Tibial nerve (tissue), 4 donors: ENCODE measurements at regions not wholly inside any gene's neighbourhood (a gene's known extent, or its start where the extent isn't known, plus 50 kb on each side); places are given as distances from the start of the nearest gene placed in this dataset.
"Not testable (repeated sequence)": the region's sequence is repeated elsewhere in the genome, so short reads cannot be mapped to it uniquely, and the experiment has no call there.

Experiments used
- DNase-seq, 2 donors: peaks; one replicate each; pipeline ENCODE4 v3.0.0-alpha.2; 2019; ENCODE audit warnings: low spot score in 2 of 2
- H3K27ac ChIP-seq, 4 donors: fragments of 200-600 bp; sonication (generic) in 3 of 4; one replicate each; pipeline ENCODE4 v1.5.1; 2017 to 2019; ENCODE audit warnings: mild to moderate bottlenecking in 1 of 4
- H3K27me3 ChIP-seq, 2 donors: fragments of 200-600 bp; sonication (generic) in 1 of 2; one replicate each; pipeline versions ENCODE4 v1.5.1 to v1.6.0; 2017 to 2019
- H3K36me3 ChIP-seq, 3 donors: fragments of 200-600 bp; sonication (generic); one replicate each; pipeline ENCODE4 v1.5.1; 2018 to 2019
- H3K4me1 ChIP-seq, 4 donors: fragments of 200-600 bp; sonication (generic) in 3 of 4; one replicate each; pipeline ENCODE4 v1.5.1; 2017 to 2019
- H3K4me3 ChIP-seq, 4 donors: fragments of 200-600 bp; sonication (generic) in 3 of 4; one replicate each; pipeline ENCODE4 v1.5.1; 2017 to 2019; ENCODE audit warnings: mild to moderate bottlenecking in 1 of 4, moderate library complexity in 1 of 4
- H3K9me3 ChIP-seq, 4 donors: fragments of 200-600 bp; sonication (generic) in 3 of 4; one replicate each; pipeline ENCODE4 v1.5.1; 2017 to 2019
- CTCF ChIP-seq, 5 experiments: fragments of 200-600 bp in 3 of 5; fragments of 450-650 bp in 2 of 5; sonication (generic) in 3 of 5; IDR thresholded peaks; one replicate each; pipeline ENCODE4 v1.5.1; 2016 to 2019; ENCODE audit warnings: antibody characterized with exemption in 5 of 5, mild to moderate bottlenecking in 3 of 5, moderate library complexity in 2 of 5
- EP300 ChIP-seq, 2 donors: sonication (generic); formaldehyde crosslinking; IDR thresholded peaks; one replicate each; pipeline ENCODE4 v1.6.1; 2017; ENCODE audit warnings: antibody characterized with exemption in 2 of 2, mild to moderate bottlenecking in 1 of 2
- POLR2A ChIP-seq, 2 donors: fragments of 450-650 bp; IDR thresholded peaks; one replicate each; pipeline ENCODE4 v1.6.1; 2017; ENCODE audit warnings: antibody characterized with exemption in 2 of 2, mild to moderate bottlenecking in 2 of 2, moderate library complexity in 2 of 2
- WGBS, 2 donors: methylation state at CpG; one replicate each; pipeline ENCODE4 v1.1.5; 2018; 5-methylcytosine and 5-hydroxymethylcytosine counted together

GRCh38 chr10:26374426-26374825 is 63.7 kb upstream of the APBB1IP start:
- Histone ChIP-seq H3K36me3 (no peaks in the 10 kb centered on the region), H3K4me1 (no peaks in the 10 kb centered on the region), H3K27ac (no peak overlapping the region), H3K4me3 (no peak overlapping the region), H3K9me3 (no peaks in the 10 kb centered on the region), H3K27me3 (no peaks in the 10 kb centered on the region)
- WGBS, 2 donors, result 80 to 83% methylated on average over 4 of the region's 4 CpGs
- DNase-seq, result no peak
- TF ChIP-seq CTCF (IDR thresholded peaks at IDR 0.05) (no peak), EP300 (IDR thresholded peaks at IDR 0.05) (peak in 1 of 2 donors; percentile 49)

GRCh38 chr10:26377224-26377810 is 60.8 kb upstream of the APBB1IP start:
- H3K36me3 ChIP-seq, H3K4me1 ChIP-seq, H3K4me3 ChIP-seq, H3K27ac ChIP-seq, H3K9me3 ChIP-seq, H3K27me3 ChIP-seq, DNase-seq: not testable (repeated sequence)
- WGBS, 2 donors, result 29 to 41% methylated on average over 9 of the region's 9 CpGs

- H3K9me3 ChIP-seq, result no peaks in the 10 kb centered on the region
- no peaks in the 10 kb centered on the region for H3K4me1 ChIP-seq
- WGBS, 2 donors, result 48 to 54% methylated on average over 5 of the region's 5 CpGs
- no peaks in the 10 kb centered on the region for H3K27me3 ChIP-seq
- no peaks in the 10 kb centered on the region for H3K36me3 ChIP-seq
- H3K4me3 ChIP-seq, result no peak overlapping the region
- no peak for DNase-seq
- H3K27ac ChIP-seq, result no peak overlapping the region
- TF ChIP-seq POLR2A (IDR thresholded peaks at IDR 0.05), result no peak
- peak in 1 of 2 donors; percentile 19 for TF ChIP-seq EP300 (IDR thresholded peaks at IDR 0.05)
- TF ChIP-seq CTCF (IDR thresholded peaks at IDR 0.05), result no peak
These were observed 59.3 kb upstream of the APBB1IP start for GRCh38 chr10:26378861-26379294.

- H3K27me3 ChIP-seq, result no peaks in the 10 kb centered on the region
- no peak for DNase-seq
- no peaks in the 10 kb centered on the region for H3K4me1 ChIP-seq
- TF ChIP-seq CTCF (IDR thresholded peaks at IDR 0.05), result no peak
- TF ChIP-seq POLR2A (IDR thresholded peaks at IDR 0.05), result no peak
- no peak for TF ChIP-seq EP300 (IDR thresholded peaks at IDR 0.05)
- H3K9me3 ChIP-seq, result no peaks in the 10 kb centered on the region
- WGBS, 2 donors, result 46 to 52% methylated on average over 5 of the region's 5 CpGs
- H3K27ac ChIP-seq, result no peak overlapping the region
- H3K4me3 ChIP-seq, result no peak overlapping the region
- H3K36me3 ChIP-seq, result no peaks in the 10 kb centered on the region
These were observed 57.3 kb upstream of the APBB1IP start for GRCh38 chr10:26380815-26381214.

- Histone ChIP-seq H3K36me3 (no peaks in the 10 kb centered on the region), H3K4me1 (no peaks in the 10 kb centered on the region), H3K4me3 (no peak overlapping the region), H3K27ac (no peak overlapping the region), H3K9me3 (no peaks in the 10 kb centered on the region), H3K27me3 (no peaks in the 10 kb centered on the region)
- no peak for DNase-seq
- no peak for TF ChIP-seq CTCF (IDR thresholded peaks at IDR 0.05)
- TF ChIP-seq POLR2A (IDR thresholded peaks at IDR 0.05), result no peak
- TF ChIP-seq EP300 (IDR thresholded peaks at IDR 0.05), result no peak
- 81 to 82% methylated on average over 1 of the region's 1 CpG for whole genome bisulfite sequencing, 2 donors
These were observed 56.2 kb upstream of the APBB1IP start for GRCh38 chr10:26381986-26382385.

GRCh38 chr10:26384600-26384999 is 53.5 kb upstream of the APBB1IP start:
- no peak overlapping the region for H3K4me3 ChIP-seq
- H3K4me1 ChIP-seq, result no peaks in the 10 kb centered on the region
- H3K27me3 ChIP-seq, result no peaks in the 10 kb centered on the region
- no peak for TF ChIP-seq EP300 (IDR thresholded peaks at IDR 0.05)
- TF ChIP-seq POLR2A (IDR thresholded peaks at IDR 0.05), result no peak
- TF ChIP-seq CTCF (IDR thresholded peaks at IDR 0.05), result no peak
- no peaks in the 10 kb centered on the region for H3K9me3 ChIP-seq
- DNase-seq, result no peak
- 83 to 89% methylated on average over 3 of the region's 3 CpGs for WGBS, 2 donors
- no peak overlapping the region for H3K27ac ChIP-seq
- no peaks in the 10 kb centered on the region for H3K36me3 ChIP-seq
